CD4-positive, alpha-beta T cell (primary cell): ENCODE measurements at regions not wholly inside any gene's neighbourhood (a gene's known extent, or its start where the extent isn't known, plus 50 kb on each side); places are given as distances from the start of the nearest gene placed in this dataset.

Source experiments
- ATAC-seq: fragments of 200-7000 bp; cut with Tn5 transposase; one replicate; pipeline ENCODE4 v1.10.0; 2022; ENCODE audit warnings: mild to moderate bottlenecking; ENCODE audit not compliant: poor library complexity
- CTCF ChIA-PET: fragments of 350-600 bp; sonication (Branson Sonifier 250); formaldehyde crosslinking; loops from one replicate; lab custom pipeline; 2021; ENCODE audit warnings: antibody characterized with exemption, inconsistent platforms; lab: Charles Lee
- POLR2A ChIA-PET: fragments of 350-600 bp; sonication (Branson Sonifier 250); formaldehyde crosslinking; loops from one replicate; lab custom pipeline; 2021; ENCODE audit warnings: antibody characterized with exemption, inconsistent platforms; lab: Charles Lee
- DNase-seq, 14 experiments: peaks; one replicate each; pipeline ENCODE4 v3.0.0-alpha.2; 2013 to 2020; ENCODE audit warnings: mixed read lengths in 2 of 14
- H3K27ac ChIP-seq, 2 donors: one replicate each; pipeline versions ENCODE4 v1.5.1 to v1.7.0; 2013; ENCODE audit warnings: low read length in 2 of 2, low read depth in 1 of 2, mild to moderate bottlenecking in 1 of 2
- H3K27me3 ChIP-seq, 2 experiments: 1 replicate in 1 of 2; 2 replicates in 1 of 2; pipeline versions ENCODE4 v1.6.1 to v1.7.0; 2013; ENCODE audit warnings: low read length in 2 of 2, control low read depth in 1 of 2, mild to moderate bottlenecking in 1 of 2, moderate library complexity in 1 of 2; ENCODE audit not compliant: insufficient read depth in 2 of 2, control insufficient read depth in 1 of 2
- H3K36me3 ChIP-seq: one replicate; pipeline ENCODE4 v1.6.1; 2013; ENCODE audit warnings: low read length, control low read depth; ENCODE audit not compliant: insufficient read depth
- H3K4me1 ChIP-seq: one replicate; pipeline ENCODE4 v1.6.1; 2013; ENCODE audit warnings: low read length, control low read depth; ENCODE audit not compliant: insufficient read depth
- H3K4me3 ChIP-seq: one replicate; pipeline ENCODE4 v1.5.1; 2013; ENCODE audit warnings: mild to moderate bottlenecking, low read length, moderate library complexity
- H3K9me3 ChIP-seq, 2 experiments: 1 replicate in 1 of 2; 2 replicates in 1 of 2; pipeline versions ENCODE4 v1.6.1 to v1.7.0; 2013; ENCODE audit warnings: low read length in 2 of 2, mild to moderate bottlenecking in 2 of 2, control low read depth in 1 of 2, moderate library complexity in 1 of 2; ENCODE audit not compliant: control insufficient read depth in 1 of 2, insufficient read depth in 1 of 2
- H3K27ac Mint-ChIP-seq: one replicate; pipeline ENCODE4 v1.8.0; 2020; ENCODE audit warnings: mixed read lengths
- H3K27me3 Mint-ChIP-seq: one replicate; pipeline ENCODE4 v1.8.0; 2021; ENCODE audit warnings: mixed read lengths
- H3K36me3 Mint-ChIP-seq: one replicate; pipeline ENCODE4 v1.8.0; 2021; ENCODE audit warnings: low read depth, mixed read lengths
- H3K4me1 Mint-ChIP-seq: one replicate; pipeline ENCODE4 v1.8.0; 2021; ENCODE audit warnings: low read depth, mixed read lengths
- H3K4me3 Mint-ChIP-seq: one replicate; pipeline ENCODE4 v1.8.0; 2020; ENCODE audit warnings: mild to moderate bottlenecking, mixed read lengths
- H3K9me3 Mint-ChIP-seq: one replicate; pipeline ENCODE4 v1.8.0; 2020; ENCODE audit warnings: mixed read lengths
- intact Hi-C, 2 experiments: fragments of 100-400 bp; cut with DNase I in 1 of 2; cut with micrococcal nuclease in 1 of 2; formaldehyde crosslinking; loops; one replicate each; pipeline versions ENCODE4 v1.15.1 to v1.9.0; 2023 to 2025; cut with DNase I, micrococcal nuclease
- TF ChIP-seq, protein P1 (sequence below): fragments of 200-600 bp; IDR thresholded peaks from one replicate; pipeline ENCODE4 v1.8.0; 2022; ENCODE audit warnings: antibody characterized with exemption, mild to moderate bottlenecking

- no peak overlapping the region for H3K4me3 ChIP-seq
- no peaks in the 10 kb centered on the region for H3K4me1 ChIP-seq
- TF ChIP-seq, protein P1, sequence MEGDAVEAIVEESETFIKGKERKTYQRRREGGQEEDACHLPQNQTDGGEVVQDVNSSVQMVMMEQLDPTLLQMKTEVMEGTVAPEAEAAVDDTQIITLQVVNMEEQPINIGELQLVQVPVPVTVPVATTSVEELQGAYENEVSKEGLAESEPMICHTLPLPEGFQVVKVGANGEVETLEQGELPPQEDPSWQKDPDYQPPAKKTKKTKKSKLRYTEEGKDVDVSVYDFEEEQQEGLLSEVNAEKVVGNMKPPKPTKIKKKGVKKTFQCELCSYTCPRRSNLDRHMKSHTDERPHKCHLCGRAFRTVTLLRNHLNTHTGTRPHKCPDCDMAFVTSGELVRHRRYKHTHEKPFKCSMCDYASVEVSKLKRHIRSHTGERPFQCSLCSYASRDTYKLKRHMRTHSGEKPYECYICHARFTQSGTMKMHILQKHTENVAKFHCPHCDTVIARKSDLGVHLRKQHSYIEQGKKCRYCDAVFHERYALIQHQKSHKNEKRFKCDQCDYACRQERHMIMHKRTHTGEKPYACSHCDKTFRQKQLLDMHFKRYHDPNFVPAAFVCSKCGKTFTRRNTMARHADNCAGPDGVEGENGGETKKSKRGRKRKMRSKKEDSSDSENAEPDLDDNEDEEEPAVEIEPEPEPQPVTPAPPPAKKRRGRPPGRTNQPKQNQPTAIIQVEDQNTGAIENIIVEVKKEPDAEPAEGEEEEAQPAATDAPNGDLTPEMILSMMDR = no peak
- Mint-ChIP-seq H3K4me3 (no peak overlapping the region), H3K9me3 (no peaks in the 10 kb centered on the region), H3K27me3 (peaks cover 25% of the 10 kb centered on the region), H3K4me1 (no peaks in the 10 kb centered on the region), H3K36me3 (no peaks in the 10 kb centered on the region), H3K27ac (no peak overlapping the region)
- intact Hi-C loops = no loop called here
- H3K27ac ChIP-seq = no peak overlapping the region
- peaks cover 4 to 6% of the 10 kb centered on the region in 2 experiments for H3K27me3 ChIP-seq
- CTCF ChIA-PET = no interaction called here
- ATAC-seq (no peak), DNase-seq (no peak)
- no peaks in the 10 kb centered on the region for H3K9me3 ChIP-seq
- POLR2A ChIA-PET = no interaction called here
- H3K36me3 ChIP-seq = no peaks in the 10 kb centered on the region
Measured at GRCh38 chr5:39850291-39850690, 425.5 kb upstream of the DAB2 start.

- intact Hi-C loops = no loop called here
- Histone ChIP-seq H3K27ac (no peak overlapping the region), H3K4me1 (no peaks in the 10 kb centered on the region), H3K9me3 (no peaks in the 10 kb centered on the region), H3K27me3 (peaks cover 4 to 6% of the 10 kb centered on the region in 2 experiments), H3K36me3 (no peaks in the 10 kb centered on the region), H3K4me3 (no peak overlapping the region)
- no peaks in the 10 kb centered on the region for H3K9me3 Mint-ChIP-seq
- H3K4me3 Mint-ChIP-seq = no peak overlapping the region
- H3K27me3 Mint-ChIP-seq = peaks cover 24% of the 10 kb centered on the region
- ATAC-seq (no peak), DNase-seq (no peak)
- H3K36me3 Mint-ChIP-seq = no peaks in the 10 kb centered on the region
- H3K27ac Mint-ChIP-seq = no peak overlapping the region
- ChIA-PET CTCF (interaction anchor here (0.7 kb wide), 1 partner anchor 59 kb away, joined by 3 read pairs; no protein-coding TSS in a partner anchor), POLR2A (no interaction called here)
- H3K4me1 Mint-ChIP-seq = no peaks in the 10 kb centered on the region
- TF ChIP-seq, protein P1 = no peak
Measured at GRCh38 chr5:39846144-39846543, 421.4 kb upstream of the DAB2 start.

- Mint-ChIP-seq H3K27me3 (peaks cover 13% of the 10 kb centered on the region), H3K27ac (no peak overlapping the region), H3K36me3 (no peaks in the 10 kb centered on the region), H3K4me3 (no peak overlapping the region), H3K4me1 (no peaks in the 10 kb centered on the region), H3K9me3 (peaks cover 3% of the 10 kb centered on the region)
- CTCF ChIA-PET = no interaction called here
- Histone ChIP-seq H3K9me3 (peaks cover 0 to 16% of the 10 kb centered on the region in 2 experiments), H3K4me1 (no peaks in the 10 kb centered on the region), H3K4me3 (no peak overlapping the region), H3K27me3 (peaks cover 6 to 7% of the 10 kb centered on the region in 2 experiments), H3K27ac (no peak overlapping the region), H3K36me3 (no peaks in the 10 kb centered on the region)
- TF ChIP-seq, protein P1 = no peak
- POLR2A ChIA-PET = no interaction called here
- DNase-seq = no peak
- no peak for ATAC-seq
- intact Hi-C loops = no loop called here
Measured at GRCh38 chr5:39843767-39844166, 419.0 kb upstream of the DAB2 start.
